Gastrocnemius medialis (tissue), 4 donors: ENCODE measurements at regions not wholly inside any gene's neighbourhood (a gene's known extent, or its start where the extent isn't known, plus 50 kb on each side); places are given as distances from the start of the nearest gene placed in this dataset.

Source experiments
- ATAC-seq, 2 donors: fragments of 150-250 bp; one replicate each; pipeline ENCODE4 v1.9.1; 2016
- DNase-seq, 2 donors: peaks; one replicate each; pipeline ENCODE4 v3.0.0-alpha.2; 2019
- H3K27ac ChIP-seq, 4 donors: fragments of 200-600 bp; sonication (generic); 1 replicate in 1 of 4; 2 replicates in 3 of 4; pipeline ENCODE4 v1.5.1; 2016 to 2018; ENCODE audit warnings: mild to moderate bottlenecking in 2 of 4, moderate library complexity in 1 of 4
- H3K27me3 ChIP-seq, 3 donors: fragments of 200-600 bp; sonication (generic) in 2 of 3; 1 replicate in 1 of 3; 2 replicates in 2 of 3; pipeline versions ENCODE4 v1.5.1 to v1.6.0; 2016 to 2019; ENCODE audit warnings: mild to moderate bottlenecking in 1 of 3, moderate library complexity in 1 of 3
- H3K36me3 ChIP-seq, 2 donors: fragments of 200-600 bp; sonication (generic) in 1 of 2; one replicate each; pipeline ENCODE4 v1.5.1; 2017 to 2018
- H3K4me1 ChIP-seq, 2 donors: fragments of 200-600 bp; sonication (generic) in 1 of 2; one replicate each; pipeline ENCODE4 v1.5.1; 2016 to 2017; ENCODE audit warnings: mild to moderate bottlenecking in 2 of 2
- H3K4me3 ChIP-seq, 4 donors: fragments of 200-600 bp; sonication (generic) in 3 of 4; 1 replicate in 1 of 4; 2 replicates in 3 of 4; pipeline ENCODE4 v1.5.1; 2016 to 2019; ENCODE audit warnings: mild to moderate bottlenecking in 2 of 4
- H3K9me3 ChIP-seq, 3 donors: fragments of 200-600 bp; sonication (generic) in 2 of 3; 1 replicate in 1 of 3; 2 replicates in 2 of 3; pipeline ENCODE4 v1.5.1; 2016 to 2019
- POLR2A ChIP-seq, 2 donors: fragments of 450-650 bp; IDR thresholded peaks; one replicate each; pipeline ENCODE4 v1.6.1; 2017; ENCODE audit warnings: antibody characterized with exemption in 2 of 2, mild to moderate bottlenecking in 2 of 2, moderate library complexity in 2 of 2
- in situ Hi-C, 4 donors: fragments of 200-750 bp; cut with MboI; loops; one replicate each; pipeline versions ENCODE4 v1.15.0 to v1.8.0; 2017; ENCODE audit warnings: low sequenced_read_pairs in 4 of 4
- intact Hi-C: fragments of 100-400 bp; cut with DNase I; formaldehyde crosslinking; loops from one replicate; pipeline ENCODE4 v1.15.1; 2023; ENCODE audit warnings: low total_unique reads
- TF ChIP-seq, protein P1 (sequence below), 5 experiments: fragments of 450-650 bp in 3 of 5; fragments of 200-600 bp in 2 of 5; sonication (generic) in 2 of 5; IDR thresholded peaks in 4 of 5; conservative IDR thresholded peaks in 1 of 5; 1 replicate in 4 of 5; 2 replicates in 1 of 5; pipeline ENCODE4 v1.5.1; 2016 to 2019; ENCODE audit warnings: antibody characterized with exemption in 5 of 5, mild to moderate bottlenecking in 3 of 5, moderate library complexity in 3 of 5

DNA sequence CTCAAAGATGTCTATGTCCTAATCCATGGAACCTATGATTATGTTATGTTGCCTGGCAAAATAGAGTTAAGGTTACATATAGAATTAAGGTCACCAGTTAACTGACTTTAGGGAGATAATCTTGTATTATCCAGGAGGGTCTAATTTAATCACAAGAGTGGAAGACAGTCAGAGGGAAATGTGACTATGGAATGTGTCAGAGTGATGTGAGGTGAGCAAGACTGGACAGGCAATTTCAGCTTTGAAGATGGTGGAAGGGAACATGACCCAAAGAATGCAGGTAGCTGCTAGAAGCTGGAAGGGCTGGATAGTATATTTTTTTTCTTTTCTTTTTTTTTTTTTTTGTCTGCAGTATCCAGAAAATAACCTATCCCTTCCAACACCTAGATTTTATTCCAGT lies 241.7 kb upstream of the NEGR1 start:
- Histone ChIP-seq H3K27me3 (no peaks in the 10 kb centered on the region), H3K27ac (no peak overlapping the region), H3K4me3 (no peak overlapping the region), H3K36me3 (no peaks in the 10 kb centered on the region), H3K9me3 (no peaks in the 10 kb centered on the region), H3K4me1 (no peaks in the 10 kb centered on the region)
- no peak for ATAC-seq
- TF ChIP-seq POLR2A (IDR thresholded peaks at IDR 0.05): no peak
- TF ChIP-seq, protein P1, sequence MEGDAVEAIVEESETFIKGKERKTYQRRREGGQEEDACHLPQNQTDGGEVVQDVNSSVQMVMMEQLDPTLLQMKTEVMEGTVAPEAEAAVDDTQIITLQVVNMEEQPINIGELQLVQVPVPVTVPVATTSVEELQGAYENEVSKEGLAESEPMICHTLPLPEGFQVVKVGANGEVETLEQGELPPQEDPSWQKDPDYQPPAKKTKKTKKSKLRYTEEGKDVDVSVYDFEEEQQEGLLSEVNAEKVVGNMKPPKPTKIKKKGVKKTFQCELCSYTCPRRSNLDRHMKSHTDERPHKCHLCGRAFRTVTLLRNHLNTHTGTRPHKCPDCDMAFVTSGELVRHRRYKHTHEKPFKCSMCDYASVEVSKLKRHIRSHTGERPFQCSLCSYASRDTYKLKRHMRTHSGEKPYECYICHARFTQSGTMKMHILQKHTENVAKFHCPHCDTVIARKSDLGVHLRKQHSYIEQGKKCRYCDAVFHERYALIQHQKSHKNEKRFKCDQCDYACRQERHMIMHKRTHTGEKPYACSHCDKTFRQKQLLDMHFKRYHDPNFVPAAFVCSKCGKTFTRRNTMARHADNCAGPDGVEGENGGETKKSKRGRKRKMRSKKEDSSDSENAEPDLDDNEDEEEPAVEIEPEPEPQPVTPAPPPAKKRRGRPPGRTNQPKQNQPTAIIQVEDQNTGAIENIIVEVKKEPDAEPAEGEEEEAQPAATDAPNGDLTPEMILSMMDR (IDR thresholded peaks at IDR 0.05 in 4 of 5, conservative IDR thresholded peaks at IDR 0.05 in 1 of 5): no peak
- DNase-seq: no peak
- intact Hi-C loops (no loop called here), in situ Hi-C loops (no loop called here)

- no peak for ATAC-seq
- TF ChIP-seq POLR2A (IDR thresholded peaks at IDR 0.05): no peak
- TF ChIP-seq, protein P1 (IDR thresholded peaks at IDR 0.05 in 4 of 5, conservative IDR thresholded peaks at IDR 0.05 in 1 of 5): no peak
- no peaks in the 10 kb centered on the region for H3K36me3 ChIP-seq
- in situ Hi-C loops: no loop called here
- H3K9me3 ChIP-seq: no peaks in the 10 kb centered on the region
- H3K27me3 ChIP-seq: no peaks in the 10 kb centered on the region
- no peak overlapping the region for H3K27ac ChIP-seq
- no peak overlapping the region for H3K4me3 ChIP-seq
- DNase-seq: no peak
- H3K4me1 ChIP-seq: no peaks in the 10 kb centered on the region
- intact Hi-C loops: no loop called here
Observed at GRCh38 chr1:72521659-72522058, 239.3 kb upstream of the NEGR1 start.

- no peaks in the 10 kb centered on the region for H3K27me3 ChIP-seq
- no peak for DNase-seq
- intact Hi-C loops: no loop called here
- in situ Hi-C loops: no loop called here
- no peak overlapping the region for H3K4me3 ChIP-seq
- no peak overlapping the region for H3K27ac ChIP-seq
- no peak for ATAC-seq
- TF ChIP-seq, protein P1 (IDR thresholded peaks at IDR 0.05 in 4 of 5, conservative IDR thresholded peaks at IDR 0.05 in 1 of 5): no peak
- no peak for TF ChIP-seq POLR2A (IDR thresholded peaks at IDR 0.05)
- H3K9me3 ChIP-seq: no peaks in the 10 kb centered on the region
- no peaks in the 10 kb centered on the region for H3K36me3 ChIP-seq
- no peaks in the 10 kb centered on the region for H3K4me1 ChIP-seq
Observed at GRCh38 chr1:72516826-72517225, 234.5 kb upstream of the NEGR1 start.

GRCh38 chr1:72516264-72516663 lies 233.9 kb upstream of the NEGR1 start:
- no peak for ATAC-seq
- Histone ChIP-seq H3K9me3 (no peaks in the 10 kb centered on the region), H3K4me1 (no peaks in the 10 kb centered on the region), H3K27me3 (no peaks in the 10 kb centered on the region), H3K36me3 (no peaks in the 10 kb centered on the region), H3K4me3 (no peak overlapping the region), H3K27ac (no peak overlapping the region)
- in situ Hi-C loops: no loop called here
- DNase-seq: no peak
- TF ChIP-seq, protein P1 (IDR thresholded peaks at IDR 0.05 in 4 of 5, conservative IDR thresholded peaks at IDR 0.05 in 1 of 5): no peak
- no peak for TF ChIP-seq POLR2A (IDR thresholded peaks at IDR 0.05)
- intact Hi-C loops: no loop called here

GRCh38 chr1:72498371-72498770 lies 216.0 kb upstream of the NEGR1 start:
- H3K9me3 ChIP-seq: no peaks in the 10 kb centered on the region
- no peak for TF ChIP-seq POLR2A (IDR thresholded peaks at IDR 0.05)
- TF ChIP-seq, protein P1 (IDR thresholded peaks at IDR 0.05 in 4 of 5, conservative IDR thresholded peaks at IDR 0.05 in 1 of 5): no peak
- H3K27ac ChIP-seq: no peak overlapping the region
- ATAC-seq (no peak), DNase-seq (no peak)
- no peaks in the 10 kb centered on the region for H3K4me1 ChIP-seq
- H3K36me3 ChIP-seq: no peaks in the 10 kb centered on the region
- no peaks in the 10 kb centered on the region for H3K27me3 ChIP-seq
- in situ Hi-C loops: no loop called here
- H3K4me3 ChIP-seq: no peak overlapping the region
- intact Hi-C loops: no loop called here
